NCI-H2227 treated with DMSO at 0.1 percent for 48 hours (cell line): ENCODE measurements at regions not wholly inside any gene's neighbourhood (a gene's known extent, or its start where the extent isn't known, plus 50 kb on each side); places are given as distances from the start of the nearest gene placed in this dataset.

Source experiments
- DNase-seq: peaks from one replicate; lab custom pipeline; 2025; lab: John Stamatoyannopoulos, UW

DNA sequence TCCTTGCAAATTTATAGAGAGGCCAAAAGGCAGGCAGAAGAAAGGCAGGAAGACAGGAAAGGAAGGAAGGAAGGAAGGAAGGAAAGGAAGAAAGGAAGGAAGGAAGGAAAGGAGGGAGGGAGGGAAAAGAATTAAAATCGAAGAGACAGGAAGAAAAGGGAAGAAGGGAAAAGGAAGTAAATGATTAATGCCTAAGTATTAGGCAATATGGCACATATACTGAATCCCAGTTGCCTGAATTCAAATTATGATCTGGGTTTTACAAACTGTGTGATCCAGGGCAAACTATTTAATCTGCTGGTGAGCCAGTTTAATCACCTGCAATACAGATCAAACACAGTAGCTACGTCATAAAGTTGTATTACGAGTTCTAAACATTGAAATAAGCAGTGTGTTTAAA, 983.6 kb downstream of the FLRT2 start:
- DNase-seq: no peak

DNA sequence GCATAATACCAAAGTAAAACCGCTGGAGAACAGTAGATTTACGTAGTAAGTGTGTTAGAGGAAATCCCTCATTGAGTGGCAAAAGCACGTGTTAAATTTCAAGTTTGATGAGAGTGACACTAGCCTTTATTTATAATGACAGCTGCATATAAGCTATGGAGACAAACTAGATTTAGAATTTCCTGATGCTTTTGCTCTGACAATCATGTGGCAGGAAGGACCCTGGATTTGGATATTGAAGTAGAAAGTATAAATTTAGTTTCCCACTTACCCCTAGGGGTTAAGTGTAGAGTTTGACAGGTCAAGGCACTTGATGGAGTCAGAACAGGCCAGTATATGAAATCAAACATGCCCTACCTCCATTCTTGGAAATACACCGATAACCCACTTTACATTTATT, 983.1 kb downstream of the FLRT2 start:
- DNase-seq: no peak

DNA sequence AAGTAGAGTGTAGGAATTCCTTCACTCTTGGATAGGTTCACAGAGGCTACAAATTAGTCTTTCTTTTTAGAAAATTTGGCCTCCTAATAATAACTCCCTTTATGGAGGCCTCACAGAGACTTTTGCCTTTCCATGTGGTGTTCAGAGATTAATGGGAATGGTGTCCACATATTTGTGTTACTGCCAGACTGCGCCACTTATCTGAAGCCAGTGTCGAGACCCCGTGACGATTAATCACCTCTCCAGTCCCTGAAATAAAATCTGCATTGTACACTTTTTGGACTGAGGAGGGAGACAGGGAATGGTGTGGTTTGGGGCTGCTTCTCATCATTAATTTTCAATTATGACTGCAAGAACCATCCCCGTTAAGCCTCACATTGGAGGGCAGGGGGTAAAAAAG, 980.5 kb downstream of the FLRT2 start:
- no peak for DNase-seq

DNA sequence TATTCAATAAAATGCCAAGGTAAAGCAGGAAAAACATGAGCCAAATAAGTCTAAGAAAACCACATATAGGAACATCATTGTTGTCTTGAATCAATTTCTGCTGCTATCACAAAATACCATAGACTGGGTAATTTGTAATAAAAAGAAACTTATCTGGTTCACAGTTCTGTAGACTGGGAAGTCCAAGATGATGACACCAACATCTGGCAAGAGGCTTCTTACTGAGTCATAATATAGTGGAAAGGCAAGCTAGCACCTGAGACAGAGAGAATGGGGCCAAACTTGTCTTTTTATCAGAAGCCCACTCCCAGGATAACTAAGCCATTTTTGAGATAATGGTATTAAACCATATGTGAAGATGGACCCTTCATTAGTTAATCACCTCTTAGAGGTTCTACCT, 975.9 kb downstream of the FLRT2 start:
- no peak for DNase-seq

DNA sequence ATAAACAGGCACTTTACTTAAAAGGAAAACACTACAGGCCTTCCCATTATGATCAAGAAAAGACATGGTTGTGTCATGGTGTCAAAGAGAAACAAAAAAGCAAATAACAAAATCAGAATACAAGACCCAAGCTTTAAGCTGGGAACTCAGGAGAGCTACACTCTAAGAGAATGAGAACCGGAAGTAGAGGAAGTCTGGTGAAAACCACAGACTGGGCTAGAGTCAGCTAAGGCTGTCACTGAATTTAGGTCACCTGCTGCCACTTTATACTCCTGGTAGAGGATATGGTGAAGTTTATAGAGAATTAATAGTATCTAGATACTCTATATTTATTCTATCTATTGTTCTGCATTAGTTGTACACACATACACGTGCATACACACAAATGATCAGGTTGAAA, 971.7 kb downstream of the FLRT2 start:
- DNase-seq: no peak

DNA sequence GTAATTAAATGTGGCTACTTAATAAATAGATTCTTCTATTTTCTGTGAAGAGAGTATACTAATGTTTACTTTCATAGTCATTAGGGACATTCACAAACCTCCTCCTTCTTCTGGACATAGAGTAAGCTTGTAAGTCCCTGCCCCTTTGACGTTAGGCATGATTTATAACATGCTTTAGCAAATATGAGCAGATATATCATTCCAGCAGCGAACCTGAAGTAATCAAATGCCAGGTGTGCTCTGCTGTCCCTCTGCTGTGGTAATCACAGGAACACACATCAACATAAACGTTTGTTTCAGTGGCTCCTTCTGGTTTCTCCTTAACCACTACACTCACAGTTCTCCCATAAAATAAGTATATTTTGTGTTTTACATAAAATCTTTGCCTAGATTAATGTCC, 961.8 kb downstream of the FLRT2 start:
- no peak for DNase-seq

DNA sequence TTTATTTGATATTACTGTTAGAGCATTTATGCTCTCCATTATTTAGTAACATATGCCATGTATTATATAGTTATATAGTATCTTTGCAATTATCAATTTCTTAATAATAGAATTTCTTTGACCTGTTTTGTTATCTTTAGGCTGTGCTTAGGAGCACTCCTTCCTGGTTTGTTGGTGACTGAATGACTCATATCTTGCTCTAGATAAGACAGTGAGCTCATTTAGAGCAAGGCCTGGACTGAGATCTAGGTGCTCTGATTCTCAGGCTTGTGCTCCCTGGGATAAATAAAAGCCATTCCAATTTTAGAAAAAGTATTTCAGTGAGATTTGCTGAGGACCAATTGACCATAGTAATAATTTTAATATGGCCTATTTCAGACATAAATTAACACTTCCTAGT, 951.2 kb downstream of the FLRT2 start:
- no peak for DNase-seq

DNA sequence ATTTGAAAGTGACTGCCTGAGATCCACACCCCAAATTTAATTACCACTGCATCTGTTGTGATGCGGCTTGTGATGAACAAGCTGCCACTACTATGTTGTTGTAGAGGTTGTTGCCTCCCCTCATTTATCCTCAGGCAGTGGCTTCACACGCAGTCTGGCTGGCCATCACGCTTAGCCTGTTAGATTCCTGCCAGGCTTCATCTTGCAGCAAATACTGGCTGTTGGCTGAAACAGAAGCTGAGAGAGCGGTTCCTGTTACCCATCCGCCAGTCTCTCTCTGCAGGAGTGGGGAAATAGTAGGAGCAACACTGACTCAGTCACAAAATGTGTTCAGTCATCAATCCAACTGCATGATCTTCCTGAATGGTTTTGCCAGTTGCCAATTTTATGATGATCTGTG, 934.4 kb downstream of the FLRT2 start:
- DNase-seq: no peak

DNA sequence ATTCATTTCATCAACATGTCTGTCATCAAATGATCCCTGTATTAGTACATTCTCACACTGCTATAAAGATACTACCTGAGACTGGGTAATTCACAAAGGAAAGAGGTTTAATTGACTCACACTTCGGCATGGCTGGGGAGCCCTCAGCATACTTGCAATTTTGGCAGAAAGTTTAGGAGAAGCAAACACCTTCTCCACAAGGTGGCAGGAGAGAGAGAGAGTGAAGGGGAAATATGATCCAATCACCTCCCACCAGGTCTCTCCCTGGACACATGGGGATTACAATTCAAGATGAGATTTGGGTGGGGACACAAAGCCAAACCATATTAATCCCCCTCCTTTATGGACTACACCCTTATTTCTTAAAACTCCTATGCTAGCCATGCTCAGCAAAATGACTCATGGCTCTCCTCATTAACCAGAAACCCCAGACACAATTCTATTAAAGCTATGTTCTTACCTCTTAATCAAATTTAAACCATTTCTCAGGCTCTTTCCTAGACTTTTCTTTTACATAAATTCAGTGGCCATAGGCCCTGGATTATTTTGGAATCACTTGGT, 932.3 kb downstream of the FLRT2 start:
- DNase-seq: no peak

DNA sequence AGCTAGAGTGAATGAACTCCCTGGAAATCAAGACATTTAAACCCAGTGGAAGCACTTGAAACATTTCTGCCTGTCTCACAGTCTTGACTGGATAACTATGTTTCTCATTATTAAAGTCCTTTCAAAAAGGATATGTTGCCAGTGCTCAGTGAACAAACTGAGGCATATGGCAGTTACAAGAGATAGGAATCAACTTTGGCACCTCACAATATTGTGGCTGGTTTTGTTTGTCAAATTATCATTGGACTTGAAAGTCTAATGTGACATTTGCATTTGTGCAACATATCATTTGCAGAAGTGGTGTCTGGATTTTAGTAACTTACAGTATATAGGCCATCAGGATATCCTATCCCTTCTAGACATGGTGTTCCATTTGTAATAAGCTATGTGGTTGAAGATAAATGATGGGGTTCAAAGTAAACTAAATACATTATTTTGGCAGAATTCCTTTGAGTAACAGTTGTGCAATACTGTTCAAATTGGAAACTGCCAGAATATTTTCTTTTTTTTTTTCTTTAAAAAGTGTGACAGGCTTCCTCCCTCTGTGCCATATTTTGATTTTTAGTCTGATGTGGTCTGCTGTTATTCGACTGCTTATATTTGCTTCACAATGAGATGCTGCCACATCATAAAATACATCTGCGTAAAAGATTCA, 927.7 kb downstream of the FLRT2 start:
- no peak for DNase-seq

DNA sequence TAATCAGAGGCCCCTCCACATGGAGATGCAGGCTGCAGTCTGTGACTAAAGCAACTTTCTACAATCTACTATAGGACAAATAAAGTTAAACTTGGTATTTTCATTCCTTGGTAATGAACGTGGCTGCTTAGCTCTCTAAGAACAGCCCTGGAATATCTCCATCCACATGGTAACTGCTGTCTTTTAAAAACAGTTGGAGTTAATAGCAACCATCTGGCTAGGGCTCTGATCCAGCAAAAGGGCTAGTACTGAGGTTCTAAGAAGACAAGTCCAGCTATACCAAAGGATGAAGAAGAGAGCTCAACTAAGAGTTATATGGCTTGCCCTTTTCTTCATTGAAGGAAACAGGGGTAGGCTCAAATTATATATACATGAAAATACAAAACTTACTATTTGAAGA, 920.1 kb downstream of the FLRT2 start:
- DNase-seq: no peak

DNA sequence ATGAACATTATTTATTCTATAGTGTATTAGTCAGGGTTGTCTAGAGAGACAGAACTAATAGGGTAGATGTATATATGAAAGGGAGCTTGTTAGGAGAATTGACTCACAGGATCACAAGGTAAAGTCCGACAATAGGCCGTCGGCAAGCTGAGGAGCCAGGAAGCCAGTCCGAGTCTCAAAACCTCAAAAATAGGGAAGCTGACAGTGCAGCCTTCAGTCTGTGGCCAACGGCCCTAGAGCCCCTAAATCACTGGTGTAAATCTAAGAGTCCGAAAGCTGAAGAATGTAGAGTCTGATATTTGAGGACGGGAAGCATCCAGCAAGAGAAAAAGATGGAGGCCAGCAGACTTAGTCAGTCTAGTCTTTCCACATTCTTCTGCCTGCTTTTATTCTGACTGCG, 912.2 kb downstream of the FLRT2 start:
- DNase-seq: no peak

DNA sequence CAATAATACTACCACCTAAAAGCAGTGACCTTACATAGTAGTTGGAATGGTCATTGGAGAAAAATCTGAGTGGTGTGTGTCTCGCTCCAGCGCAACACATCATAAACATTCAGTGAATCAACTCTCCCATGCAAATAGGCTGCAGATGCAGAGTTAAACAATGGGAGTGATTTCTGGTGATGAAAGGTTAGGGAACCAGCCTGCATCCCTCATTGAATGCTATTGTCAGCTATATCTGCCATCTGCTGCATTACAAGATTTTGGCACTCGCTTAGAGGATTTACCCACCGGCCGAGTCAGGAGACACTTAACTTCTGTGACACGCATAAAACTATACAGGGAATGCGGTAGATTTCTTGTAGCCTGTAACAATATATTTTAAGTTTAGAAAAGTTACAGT, 900.9 kb downstream of the FLRT2 start:
- no peak for DNase-seq

DNA sequence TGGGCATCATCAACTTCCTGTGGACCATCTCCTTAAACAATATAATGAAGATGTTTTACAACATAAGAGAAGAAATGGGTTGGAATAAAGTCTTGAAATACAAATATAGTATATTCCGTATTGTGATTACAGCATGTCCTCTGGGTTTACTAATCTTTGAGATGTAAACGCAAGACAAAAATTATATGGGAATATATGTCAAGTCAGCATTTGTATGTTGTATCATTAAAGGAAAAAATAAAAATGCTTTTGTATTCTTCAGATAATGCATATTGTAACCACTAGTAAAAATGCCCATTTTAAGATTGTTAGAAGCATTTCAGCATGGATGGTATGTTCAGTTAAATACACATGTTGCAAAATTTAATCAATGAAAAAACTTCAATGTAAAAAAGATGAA, 893.3 kb downstream of the FLRT2 start:
- no peak for DNase-seq

DNA sequence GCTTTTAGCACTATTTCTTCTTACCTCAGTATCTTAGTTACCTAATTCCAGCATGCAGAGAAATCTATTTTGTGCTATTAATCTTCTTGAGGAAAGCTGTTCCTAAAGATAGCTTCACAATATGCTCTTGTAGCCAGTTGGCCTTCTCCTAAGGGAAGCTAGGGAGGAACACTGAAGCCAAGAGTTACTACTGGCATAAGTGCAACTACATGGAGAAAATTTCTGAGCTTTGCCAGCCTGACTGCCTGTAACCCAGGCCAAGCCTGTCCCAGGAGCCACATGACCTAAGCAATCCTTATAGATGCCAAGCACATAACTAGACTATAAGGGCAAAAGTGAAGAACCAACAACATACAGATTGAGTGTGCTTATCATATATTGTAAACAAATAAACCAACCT, 890.2 kb downstream of the FLRT2 start:
- DNase-seq: no peak

DNA sequence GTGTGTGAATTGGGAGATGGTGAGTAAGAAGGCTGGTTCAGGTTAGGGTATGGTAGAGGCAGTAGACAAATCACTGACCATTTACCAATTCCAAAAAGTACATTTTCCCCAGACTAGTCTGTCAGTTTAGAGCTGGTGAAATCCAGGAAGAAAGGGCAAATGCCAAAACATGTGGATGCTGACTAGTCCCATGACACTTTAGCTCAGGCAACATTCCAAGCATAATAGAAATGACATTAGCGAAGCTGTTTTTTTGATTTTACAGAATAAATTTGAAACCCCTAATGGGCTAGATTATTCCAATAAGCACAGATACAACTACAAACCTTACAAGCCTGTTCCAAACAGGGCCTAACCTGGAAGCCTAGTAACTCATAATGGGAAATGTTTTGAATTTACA, 884.2 kb downstream of the FLRT2 start:
- DNase-seq: no peak

DNA sequence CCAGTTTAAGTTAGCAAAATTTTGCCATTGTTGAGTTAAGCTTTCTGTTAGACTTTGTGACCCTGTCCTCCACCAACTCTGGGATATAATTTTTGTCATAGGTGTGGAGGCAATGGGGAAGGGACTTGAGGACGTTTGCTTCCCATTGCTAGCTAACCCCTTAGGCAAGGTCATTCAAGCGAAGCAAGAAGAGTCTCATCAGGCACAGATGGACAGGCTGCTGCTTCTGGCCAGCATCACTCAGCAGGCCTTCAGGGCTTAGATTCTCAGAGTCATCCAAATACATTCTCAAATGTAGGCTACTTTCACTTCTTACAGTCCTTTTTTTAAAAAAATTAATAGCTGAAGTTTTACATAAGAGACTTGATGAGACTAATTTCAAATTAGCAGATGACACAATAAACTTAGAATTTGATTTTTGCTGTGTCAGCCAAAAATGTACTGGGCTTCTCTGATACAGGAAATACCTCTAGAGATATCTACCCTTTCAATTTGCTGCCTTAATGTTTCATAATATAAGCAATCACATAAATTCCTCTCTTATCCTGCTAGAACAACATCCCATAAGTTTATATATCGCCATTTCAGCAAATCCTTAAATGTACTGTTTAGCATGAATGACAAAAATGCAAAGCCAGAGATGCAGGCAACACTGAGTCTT, 875.2 kb downstream of the FLRT2 start:
- no peak for DNase-seq

DNA sequence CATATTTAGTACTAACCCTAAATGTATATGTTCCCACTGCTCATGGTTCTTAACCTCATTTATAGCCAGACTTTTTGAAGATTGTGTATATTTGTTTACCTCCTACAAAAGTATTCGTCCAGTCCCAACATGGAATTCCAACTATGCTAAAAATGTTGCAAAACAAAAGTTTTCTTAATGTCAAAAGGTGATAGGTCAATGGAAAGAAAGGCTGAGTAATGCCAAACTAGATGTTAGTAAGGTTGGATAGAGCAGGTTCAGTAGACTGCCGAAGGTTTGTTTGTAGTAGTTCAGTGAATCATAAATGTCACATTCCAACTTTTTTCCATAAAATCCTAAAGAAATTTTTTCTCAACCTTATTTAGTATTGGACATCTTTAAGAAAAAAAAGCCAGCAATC, 874.5 kb downstream of the FLRT2 start:
- DNase-seq: no peak

DNA sequence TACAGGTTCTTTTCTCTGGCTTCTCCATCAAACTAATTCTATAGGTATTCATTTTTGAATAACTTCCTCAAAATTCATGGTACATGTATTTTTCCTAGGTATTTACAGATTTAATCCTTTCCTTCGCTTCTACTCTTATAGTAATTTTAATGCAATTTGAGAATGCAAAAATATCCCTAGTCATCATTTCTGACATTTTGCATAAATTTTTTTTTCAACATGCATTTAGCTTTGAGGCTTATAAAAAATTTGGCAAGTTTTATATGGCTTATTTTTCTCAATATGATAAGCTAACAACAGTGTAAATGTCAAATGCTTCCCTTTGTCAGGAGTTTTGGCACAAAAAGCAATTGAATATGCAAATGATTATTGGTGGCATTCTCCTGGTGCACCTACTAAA, 872.6 kb downstream of the FLRT2 start:
- DNase-seq: no peak

DNA sequence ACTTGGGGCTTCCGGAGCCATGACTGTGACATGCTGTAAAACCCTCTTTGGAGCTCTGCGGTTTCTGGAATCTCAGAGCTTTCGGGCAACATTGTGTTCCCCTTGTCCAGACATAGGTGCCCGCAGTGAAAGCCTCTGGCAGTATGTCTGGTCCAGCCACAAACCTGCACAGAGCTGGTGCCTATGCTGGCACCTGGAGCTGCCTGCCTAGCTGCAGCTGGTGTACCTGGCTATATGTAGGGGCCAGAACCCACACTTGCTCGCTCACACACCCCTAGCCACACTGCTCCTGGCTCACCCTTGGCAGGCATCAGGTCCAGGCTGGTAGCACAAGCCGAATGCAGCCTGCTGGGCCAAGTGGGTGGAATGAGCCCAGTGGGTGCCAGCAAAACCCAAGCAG, 861.1 kb downstream of the FLRT2 start:
- DNase-seq: no peak

DNA sequence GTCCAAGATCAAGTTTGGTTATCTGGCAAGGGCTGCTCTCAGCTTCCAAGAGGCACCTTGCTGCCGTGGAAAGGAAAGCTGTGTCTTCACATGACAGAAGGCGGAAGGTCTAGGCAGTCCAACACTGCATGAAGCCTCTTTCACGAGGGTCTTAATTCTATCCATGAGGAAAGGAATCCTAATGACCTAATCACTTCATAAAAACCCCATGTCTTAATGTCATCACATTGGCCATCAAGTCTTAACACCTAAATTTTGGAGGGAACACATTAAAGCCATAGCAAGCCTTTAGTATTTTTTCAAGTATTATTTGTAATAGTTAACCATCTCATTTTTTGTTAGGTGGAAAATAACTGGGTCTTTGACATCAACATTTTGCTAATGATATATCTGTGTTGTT, 858.3 kb downstream of the FLRT2 start:
- DNase-seq: no peak

DNA sequence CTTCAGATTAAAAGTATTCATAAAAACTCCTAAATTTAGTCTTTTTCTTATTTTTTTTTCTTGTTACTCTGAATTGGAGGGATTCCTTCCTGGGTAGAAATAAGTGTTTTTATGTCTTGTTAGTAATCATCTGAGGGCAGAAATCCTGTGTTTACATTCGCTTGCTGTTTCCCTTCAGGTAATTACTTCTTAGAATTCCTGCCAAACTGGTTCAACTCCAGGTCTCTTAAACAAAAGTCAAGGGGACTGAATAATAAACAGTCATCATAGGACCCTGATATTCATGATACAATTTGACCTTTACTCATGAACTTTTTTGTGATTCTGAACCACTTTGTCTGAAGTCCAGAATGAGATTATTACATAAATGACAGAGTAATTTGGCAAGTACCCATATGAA, 843.9 kb downstream of the FLRT2 start:
- DNase-seq: no peak

DNA sequence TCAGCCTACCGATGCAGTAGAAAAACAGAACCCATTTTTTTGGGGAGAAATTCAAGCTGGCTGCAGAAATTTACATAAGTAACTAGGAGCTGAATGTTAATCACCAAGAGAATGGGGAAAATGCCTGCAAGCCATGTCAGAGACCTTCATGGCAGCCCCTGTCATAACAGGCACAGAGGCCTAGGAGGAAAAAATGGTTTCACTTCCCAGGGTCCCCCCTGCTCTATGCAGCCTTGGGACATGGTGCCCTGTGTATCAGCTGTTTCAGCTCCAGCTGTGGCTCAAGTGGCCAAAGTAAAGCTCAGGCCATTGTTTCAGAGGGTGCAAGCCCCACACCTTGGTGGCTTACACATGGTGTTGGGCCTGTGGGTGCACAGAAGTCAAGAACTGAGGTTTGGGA, 842.5 kb downstream of the FLRT2 start:
- DNase-seq: no peak

DNA sequence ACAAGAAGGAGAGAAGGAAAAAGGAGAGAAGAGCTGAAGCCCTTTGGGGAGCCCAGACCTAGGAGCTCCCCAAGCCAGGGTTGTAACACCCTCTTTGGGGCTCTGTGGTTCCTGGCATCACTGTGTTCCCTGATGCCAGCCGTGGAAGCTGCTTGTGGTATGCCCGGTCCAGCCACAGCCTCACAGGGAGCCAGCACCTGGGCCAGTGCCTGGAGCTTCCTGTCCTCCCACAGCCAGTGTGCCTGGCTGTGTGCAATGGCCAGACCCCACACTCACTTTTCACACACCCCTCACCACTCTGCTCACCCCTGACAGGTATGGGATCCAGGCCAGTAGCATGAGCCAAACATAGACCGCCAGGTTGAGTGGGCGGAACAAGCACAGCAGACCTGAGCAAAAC, 834.7 kb downstream of the FLRT2 start:
- DNase-seq: no peak
